Choroid plexus epithelial cell (primary cell): ENCODE measurements at regions not wholly inside any gene's neighbourhood (a gene's known extent, or its start where the extent isn't known, plus 50 kb on each side); places are given as distances from the start of the nearest gene placed in this dataset.

Source experiments
- DNase-seq: peaks from one replicate; pipeline ENCODE4 v3.0.0-alpha.2; 2010; ENCODE audit warnings: low read depth
- H3K4me3 ChIP-seq: 2 replicates; pipeline ENCODE4 v1.5.1; 2011; ENCODE audit warnings: low read depth, mild to moderate bottlenecking, control low read depth, low read length, moderate library complexity
- CTCF ChIP-seq: conservative IDR thresholded peaks from 2 replicates; pipeline ENCODE4 v1.5.1; 2011; ENCODE audit warnings: low read depth, mild to moderate bottlenecking, control low read depth, inconsistent platforms, low read length, moderate library complexity

GRCh38 chr14:23785208-23785607 is 149.0 kb downstream of the DHRS2 start:
- no peak for TF ChIP-seq CTCF
- no peak overlapping the region for H3K4me3 ChIP-seq
- DNase-seq, result no peak

GRCh38 chr14:23787436-23787835 is 151.3 kb downstream of the DHRS2 start:
- no peak overlapping the region for H3K4me3 ChIP-seq
- no peak for TF ChIP-seq CTCF
- DNase-seq, result no peak

- no peak overlapping the region for H3K4me3 ChIP-seq
- DNase-seq, result no peak
- no peak for TF ChIP-seq CTCF
Observed at GRCh38 chr14:23789696-23790095, 153.5 kb downstream of the DHRS2 start.

- TF ChIP-seq CTCF, result no peak
- no peak overlapping the region for H3K4me3 ChIP-seq
- no peak for DNase-seq
Observed at GRCh38 chr14:23793532-23793931, 157.4 kb downstream of the DHRS2 start.

- DNase-seq, result no peak
- no peak overlapping the region for H3K4me3 ChIP-seq
- no peak for TF ChIP-seq CTCF
Observed at GRCh38 chr14:23800811-23801210, 152.8 kb upstream of the DHRS4 start.

GRCh38 chr14:23801766-23802165 is 151.8 kb upstream of the DHRS4 start:
- no peak for TF ChIP-seq CTCF
- H3K4me3 ChIP-seq, result no peak overlapping the region
- no peak for DNase-seq

GRCh38 chr14:23804817-23805216 is 148.8 kb upstream of the DHRS4 start:
- no peak for TF ChIP-seq CTCF
- DNase-seq, result no peak
- no peak overlapping the region for H3K4me3 ChIP-seq
